NOMO-1 (cell line): ENCODE measurements at regions not wholly inside any gene's neighbourhood (a gene's known extent, or its start where the extent isn't known, plus 50 kb on each side); places are given as distances from the start of the nearest gene placed in this dataset.
"Not testable (repeated sequence)": the region's sequence is repeated elsewhere in the genome, so short reads cannot be mapped to it uniquely, and the experiment has no call there.

ENCODE experiments used
- DNase-seq, 2 experiments: peaks; one replicate each; lab custom pipeline; 2025; ENCODE audit not compliant: unreplicated experiment in 2 of 2; lab: John Stamatoyannopoulos, UW

DNA sequence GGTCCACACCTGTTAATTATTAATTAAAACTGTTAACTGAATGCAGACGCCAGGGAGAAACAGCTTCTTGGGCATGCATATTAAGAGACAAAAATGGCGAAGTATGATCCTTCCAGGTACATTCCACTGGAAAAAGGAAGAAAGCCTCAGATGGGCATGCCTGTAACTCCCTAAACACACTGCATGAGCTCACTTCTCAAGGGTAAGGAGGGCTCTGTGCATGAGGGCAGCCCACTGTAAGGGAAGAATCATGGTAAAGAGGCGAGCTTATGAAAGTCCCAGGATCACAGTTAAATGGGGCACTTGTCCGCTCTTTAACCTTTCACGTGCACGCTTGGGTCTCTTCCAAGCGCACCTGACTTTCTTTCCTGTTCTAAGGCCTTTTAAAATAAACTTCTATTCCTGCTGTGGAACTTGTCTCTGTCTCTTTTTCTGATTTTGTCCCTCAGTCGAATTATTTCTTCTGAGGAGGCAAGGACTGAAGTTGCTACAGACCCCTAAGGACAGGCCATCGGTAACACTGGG, 321.7 kb downstream of the PPP1R2C start:
- DNase-seq = no peak

DNA sequence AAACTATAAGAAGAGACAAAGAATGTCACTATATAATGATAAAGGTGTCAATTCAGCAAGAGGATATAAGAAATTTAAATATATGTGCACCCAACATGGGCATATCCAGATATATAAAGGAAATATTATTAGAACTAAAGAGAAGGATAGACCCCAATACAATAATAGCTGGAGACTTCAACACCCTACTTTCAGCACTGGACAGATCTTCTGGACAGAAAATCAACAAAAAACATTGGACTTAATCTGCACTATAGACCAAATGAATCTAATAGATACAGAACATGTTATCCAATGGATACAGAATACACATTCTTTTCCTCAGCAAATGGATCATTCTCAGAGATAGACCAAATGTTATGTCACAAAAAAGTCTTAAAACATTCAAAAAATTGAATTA, 327.7 kb downstream of the PPP1R2C start:
- no peak for DNase-seq

DNA sequence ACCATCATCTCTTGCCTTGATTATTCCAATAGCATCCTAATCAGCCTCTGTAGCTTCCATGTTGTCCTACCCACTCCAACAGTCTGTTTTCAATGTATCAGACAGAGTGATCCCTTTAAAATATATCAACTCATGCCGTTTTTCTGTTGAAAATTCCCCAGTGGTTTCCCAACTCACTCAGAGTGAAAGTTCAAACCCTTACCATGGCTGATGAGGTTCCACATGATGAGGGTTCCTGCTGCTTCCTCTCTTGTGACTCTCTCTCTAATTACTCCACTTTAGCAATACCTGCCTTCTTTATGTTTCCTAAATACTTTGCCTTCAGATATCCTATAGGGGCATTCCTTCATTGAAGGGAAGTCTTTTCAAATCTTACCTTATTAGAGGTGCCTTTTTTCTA, 334.7 kb downstream of the PPP1R2C start:
- DNase-seq = no peak

DNA sequence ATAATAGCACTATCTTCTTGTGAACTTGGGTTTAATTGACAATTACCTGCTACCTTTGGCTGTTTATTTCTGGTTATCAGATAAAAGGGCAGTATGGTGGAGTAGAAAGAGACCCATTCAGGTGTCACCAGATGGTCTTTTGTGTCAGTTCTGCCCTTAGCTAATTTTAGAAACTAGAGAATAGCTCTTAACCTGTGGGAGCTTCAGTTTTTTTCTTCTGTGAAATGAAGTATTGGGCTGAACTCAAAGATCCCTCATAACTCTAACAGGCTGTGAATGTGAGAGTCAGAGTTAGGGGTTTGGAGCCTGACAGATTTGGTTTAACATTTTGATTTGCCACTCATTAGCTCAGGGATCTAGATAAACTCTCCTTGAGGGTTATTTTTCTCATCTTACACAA, 335.2 kb downstream of the PPP1R2C start:
- DNase-seq = no peak

DNA sequence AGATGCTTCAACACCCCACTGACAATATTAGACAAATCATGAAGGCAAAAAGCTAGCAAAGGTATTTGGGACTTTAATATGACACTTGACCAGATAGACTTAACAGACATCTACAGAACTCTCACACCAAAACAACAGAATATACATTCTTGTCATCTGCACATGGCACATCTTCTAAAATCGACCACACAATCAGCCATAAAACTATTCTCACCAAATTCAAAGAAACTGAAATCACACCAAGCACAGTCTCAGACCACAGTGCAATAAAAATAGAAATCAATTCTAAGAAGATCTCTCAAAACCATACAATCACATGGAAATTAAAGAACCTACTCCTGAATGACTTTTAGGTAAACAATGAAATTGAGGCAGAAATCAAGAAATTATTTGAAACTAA, 340.8 kb downstream of the PPP1R2C start:
- no peak for DNase-seq

DNA sequence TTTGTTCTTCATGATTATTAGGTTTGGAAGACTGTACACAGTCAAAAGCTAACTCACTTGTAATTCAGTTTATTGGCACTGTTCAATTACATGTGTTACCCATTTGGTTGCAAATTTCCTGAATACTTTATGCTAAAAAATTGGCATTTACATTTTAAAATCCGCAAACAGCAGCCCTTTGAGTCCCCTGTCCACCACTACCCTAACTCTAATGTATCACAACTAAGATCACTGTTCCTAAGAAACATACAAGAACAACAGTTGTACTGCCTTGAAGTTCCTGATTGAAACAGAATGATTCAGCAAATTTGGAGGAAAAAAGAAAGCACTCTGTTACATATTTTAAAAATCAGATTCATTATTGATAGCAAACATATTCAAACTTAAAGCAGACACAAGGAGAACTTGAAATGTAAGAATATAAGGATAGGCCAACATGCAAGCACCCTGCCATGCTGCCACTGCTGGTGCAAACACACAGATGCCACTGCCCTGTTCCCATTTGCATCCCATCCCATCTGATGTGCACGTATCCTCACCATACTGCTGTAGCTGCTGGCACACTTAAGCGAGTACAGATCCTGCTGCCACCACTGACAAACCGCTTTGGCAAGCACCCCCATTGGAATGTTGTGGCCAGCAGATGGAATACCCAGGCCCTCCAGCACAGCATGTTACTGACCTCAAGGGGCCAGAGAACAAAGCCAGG, 343.4 kb downstream of the PPP1R2C start:
- no peak for DNase-seq

DNA sequence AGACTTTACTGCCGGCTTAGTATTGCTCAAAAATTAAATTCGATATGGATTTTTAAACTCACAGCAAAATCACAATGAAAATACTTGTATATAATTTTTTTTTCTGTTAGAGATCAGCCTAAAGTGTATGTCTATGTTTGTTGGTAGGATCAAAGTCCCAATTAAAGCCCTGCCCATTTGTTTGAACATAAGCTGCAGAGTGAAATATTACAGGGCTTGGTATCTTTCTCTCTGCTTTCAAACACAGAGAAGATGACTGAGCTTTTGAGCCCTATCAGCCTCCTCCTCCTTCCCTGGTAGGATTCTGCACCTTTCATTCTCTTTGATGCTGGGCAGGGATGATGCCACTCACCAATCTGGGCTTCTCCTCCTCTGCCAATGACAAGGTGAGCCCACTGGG, 345.4 kb downstream of the PPP1R2C start:
- DNase-seq = no peak

DNA sequence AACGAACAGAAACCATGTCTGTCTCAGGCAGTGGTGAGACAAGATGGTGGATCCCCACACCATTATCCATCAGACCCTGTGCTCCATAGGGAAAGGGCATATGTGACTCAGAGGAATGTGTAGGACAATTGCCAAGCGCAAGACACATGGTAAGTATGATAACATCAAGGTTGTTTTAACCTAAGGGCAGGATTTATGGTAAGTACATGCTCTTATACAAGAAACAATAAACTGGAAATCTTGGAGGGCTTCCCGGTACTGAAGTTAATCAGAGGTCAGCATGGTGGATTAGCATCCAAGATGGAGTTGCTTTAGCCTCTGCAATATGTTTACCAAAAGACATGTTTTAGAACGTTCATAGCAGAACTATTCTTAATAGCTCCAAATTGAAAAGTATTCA, 355.0 kb downstream of the PPP1R2C start:
- no peak for DNase-seq

DNA sequence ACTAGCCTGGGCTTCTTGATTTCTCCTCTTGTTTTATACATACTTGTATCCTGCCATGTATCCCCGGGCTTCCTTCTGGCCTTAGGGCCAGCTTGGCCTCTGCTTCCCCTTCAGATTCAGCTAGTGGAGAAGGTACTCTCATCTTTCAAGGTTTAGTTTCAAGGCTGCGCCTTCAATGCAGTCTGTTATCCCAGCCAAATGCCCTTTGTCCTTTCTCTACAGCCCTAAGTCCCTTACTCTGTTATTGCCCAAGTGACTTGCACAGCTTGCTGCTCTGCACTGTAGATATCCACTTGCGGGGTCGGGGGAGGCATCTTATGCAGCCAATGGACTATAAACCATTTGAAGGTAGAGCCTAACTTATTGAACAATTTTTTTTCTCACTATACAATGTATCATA, 357.5 kb downstream of the PPP1R2C start:
- DNase-seq = no peak

DNA sequence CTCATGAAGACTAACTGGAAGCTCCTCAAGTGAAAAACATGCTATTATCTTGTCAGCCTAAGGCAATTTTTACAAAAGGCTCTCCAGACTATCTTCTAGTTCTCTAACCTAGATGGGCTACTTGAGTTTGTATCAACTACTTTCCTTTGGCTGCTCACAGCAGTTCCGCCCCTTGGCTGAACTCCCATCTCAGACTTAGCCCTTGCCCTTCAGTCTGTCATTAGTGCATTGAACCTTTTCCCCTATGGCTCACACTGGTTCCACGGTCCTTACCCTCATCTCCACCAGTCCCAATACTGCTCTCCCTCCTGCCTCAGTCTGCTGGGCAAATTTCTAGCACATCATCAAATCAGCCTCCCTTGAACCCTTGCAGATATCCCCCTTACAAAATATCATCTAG, 362.3 kb downstream of the PPP1R2C start:
- no peak for DNase-seq

DNA sequence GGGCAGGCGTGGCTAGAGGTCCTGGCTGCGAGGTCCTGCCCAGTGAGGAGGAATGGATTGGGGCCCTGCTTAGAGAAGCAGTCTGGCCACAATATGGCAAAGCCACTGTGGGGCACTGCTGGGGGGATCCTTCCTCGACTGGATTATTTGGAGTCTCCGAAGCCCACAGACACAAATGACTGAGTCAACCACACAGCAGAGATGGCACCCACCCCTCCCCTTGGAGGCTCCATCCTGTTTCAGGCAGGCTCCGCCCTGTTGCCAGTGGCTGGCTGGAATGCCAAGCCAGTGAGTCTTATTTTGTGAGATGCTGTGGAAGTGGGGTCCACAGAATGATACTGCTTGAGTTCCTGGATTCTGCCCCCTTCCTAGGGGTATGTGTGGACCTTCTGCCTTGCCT, 363.9 kb downstream of the PPP1R2C start:
- no peak for DNase-seq

DNA sequence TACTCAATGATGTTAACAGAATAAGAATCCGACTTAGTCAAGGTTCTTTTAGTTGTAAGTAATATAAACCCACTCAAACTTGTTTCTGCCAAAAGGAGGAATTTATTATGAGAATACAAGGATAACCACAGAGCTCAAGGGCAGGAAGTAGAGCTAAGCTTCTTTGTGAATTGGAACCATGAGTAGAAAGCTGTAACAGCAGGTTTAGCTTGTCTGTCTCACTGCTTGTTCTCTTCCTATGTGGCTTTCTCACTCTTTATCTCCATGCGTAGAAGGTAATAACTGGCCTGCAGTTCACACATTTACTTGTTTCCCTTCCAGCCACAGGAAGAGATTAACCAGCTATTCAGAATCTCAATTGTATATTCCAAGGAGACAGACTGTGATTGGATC, 378.3 kb downstream of the PPP1R2C start:
- no peak for DNase-seq

DNA sequence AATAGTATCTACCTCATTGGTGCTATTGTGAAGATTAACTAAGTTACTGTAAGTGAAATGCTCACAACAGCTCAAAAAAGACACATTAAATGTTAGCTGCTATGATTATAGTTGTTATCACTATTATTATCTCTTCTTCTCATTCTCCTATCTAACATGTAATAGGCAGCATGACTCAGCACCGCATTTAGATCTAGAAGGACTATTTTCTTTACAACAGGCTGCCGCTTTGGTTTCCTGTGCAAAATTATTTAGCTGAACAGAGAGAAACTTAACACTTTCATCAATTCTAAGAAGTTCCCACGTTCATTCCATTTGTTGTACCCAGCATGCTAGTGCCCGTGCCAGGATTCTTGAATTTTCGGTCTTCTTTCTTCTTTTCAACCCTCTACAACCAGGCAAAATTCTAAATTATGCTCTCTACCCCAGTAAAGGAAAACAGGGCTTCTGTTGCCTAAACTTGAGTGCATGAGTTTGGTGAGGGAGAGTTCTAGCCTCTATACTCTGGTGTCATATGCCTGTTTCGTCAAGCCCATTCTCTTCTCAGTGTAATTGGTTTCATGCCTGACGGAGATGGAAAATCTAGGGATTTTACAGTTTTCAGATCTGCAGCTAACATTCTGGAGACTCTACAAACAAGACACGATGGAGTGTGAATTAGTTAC, 378.9 kb downstream of the PPP1R2C start:
- no peak for DNase-seq

DNA sequence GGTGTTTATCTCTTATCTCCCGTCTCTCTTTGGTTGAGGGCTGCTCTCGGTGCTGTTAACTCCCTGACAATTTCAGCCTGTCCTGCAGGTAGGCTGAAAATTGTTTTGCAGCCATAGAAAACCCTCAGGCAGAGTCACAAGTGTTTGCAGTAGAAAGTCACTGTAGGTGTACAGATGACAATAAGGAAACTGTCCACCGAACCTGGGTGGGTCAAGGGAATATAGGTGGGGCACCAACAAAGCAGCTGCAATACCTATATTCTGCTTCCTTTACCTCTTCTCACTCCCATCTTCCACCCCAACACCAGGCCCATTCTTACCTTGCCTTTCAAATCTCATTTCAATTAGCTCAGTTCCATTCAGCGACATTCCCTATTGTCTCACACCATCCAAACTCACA, 381.8 kb downstream of the PPP1R2C start:
- no peak for DNase-seq

DNA sequence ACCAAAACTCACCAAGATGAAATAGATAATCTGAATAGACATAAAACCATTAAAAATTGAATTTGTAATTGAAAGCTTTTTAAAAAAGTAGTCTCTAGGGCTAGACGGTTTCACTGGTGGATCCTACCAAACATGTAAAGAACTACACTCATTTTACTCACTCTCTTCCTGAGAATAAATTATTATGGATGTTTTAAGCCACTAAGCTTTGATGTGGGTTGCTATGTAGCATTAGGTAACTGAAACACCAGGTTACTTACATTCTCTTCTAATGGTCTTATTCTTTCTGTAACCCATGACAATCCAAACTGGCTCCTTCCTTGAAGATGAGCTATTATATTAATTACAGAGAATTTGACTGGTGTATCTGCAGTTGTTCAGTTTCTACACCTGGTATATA, 385.1 kb downstream of the PPP1R2C start:
- no peak for DNase-seq

DNA sequence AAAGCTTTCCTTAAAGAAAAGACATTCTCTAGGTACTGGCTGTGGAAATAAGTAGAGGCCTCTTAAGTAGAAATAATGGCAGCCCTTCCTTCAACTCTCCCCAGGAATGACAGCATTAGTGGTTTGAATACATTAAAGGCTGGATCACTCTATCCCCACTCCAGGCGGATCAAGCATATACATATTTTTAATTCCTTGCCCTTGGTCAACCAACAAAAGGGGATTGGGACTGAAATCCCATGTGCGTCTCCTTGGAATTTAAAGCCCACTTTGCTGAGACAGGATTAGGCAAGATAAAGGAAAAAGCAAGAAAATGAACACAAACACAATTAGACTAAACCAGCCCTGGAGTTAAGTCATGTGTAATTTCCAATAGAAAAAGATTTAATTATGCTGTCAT, 391.3 kb downstream of the PPP1R2C start:
- DNase-seq = no peak

DNA sequence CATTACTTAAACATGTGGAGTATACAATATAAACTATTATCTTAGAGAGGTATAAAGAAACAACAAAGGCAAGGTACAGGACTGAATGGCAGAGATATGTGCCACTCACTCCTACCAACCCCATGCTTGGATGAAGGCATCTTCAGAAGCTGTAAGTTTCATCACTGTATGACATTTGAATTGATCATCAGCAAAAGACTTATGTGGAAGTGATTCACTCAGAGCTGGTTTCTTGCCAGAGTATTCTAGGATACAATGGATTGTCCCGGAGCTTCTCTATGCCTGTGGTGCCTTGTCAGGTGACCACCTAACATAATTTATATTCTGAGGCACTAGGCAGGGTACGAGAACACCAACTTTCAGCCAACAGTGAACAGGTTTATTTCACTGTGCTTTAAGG, 392.2 kb downstream of the PPP1R2C start:
- no peak for DNase-seq

DNA sequence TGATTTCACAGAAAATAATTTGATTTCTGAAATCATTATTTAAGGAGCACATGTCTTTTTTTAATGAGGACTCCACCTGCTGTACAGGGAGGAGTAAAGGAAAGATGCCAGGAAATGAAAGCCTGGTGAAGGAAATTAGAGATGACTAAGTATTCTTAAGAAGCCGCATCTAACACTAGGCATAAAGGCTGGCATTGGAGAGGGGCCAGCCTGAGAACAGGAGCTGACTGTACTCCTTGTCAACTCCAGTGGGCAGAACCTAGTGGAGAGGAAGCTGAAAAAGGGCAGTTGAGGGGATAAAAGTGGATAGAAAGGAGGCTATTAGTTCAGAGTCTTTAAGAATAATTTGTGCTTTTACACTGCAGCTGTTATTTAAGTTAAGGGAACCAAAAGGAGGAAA, 393.0 kb downstream of the PPP1R2C start:
- no peak for DNase-seq

DNA sequence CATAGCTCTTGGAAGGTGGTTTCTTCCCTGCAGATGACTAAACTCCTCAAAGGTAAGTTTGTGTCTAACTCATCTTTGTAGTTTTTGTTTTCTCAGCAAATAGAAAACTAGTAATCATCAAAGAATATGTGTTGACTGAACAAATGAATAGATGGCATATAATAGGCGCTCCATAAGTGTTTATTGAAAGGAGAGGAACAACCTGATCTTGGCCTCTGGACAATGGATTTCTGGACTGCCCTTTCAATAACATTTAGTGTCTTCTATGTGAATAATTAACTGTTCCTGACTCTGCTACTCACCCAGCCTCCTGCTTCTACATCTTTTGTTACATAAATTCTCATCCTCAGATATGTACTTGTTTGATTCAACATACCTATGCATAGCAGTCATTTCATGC, 399.1 kb downstream of the PPP1R2C start:
- DNase-seq = no peak

DNA sequence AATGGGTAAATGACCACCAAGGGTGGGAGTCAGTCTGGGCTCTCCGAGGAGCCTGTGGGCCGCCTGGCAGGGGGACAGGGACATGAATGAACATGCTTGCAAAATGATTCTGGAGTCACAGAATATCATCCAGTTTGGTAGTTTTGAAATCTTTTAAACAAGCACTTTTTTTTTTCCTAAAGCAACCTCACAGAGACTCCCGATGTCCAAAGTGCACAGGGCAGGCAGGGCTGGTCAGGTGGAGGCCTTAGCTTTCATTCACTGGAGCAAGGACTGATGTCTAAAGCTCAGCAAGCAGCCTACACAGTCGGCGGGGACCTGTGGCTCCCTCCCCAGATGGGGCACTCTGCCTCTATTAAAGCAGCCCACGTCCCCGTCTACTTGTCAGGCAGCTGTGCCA, 402.9 kb downstream of the PPP1R2C start:
- no peak for DNase-seq

DNA sequence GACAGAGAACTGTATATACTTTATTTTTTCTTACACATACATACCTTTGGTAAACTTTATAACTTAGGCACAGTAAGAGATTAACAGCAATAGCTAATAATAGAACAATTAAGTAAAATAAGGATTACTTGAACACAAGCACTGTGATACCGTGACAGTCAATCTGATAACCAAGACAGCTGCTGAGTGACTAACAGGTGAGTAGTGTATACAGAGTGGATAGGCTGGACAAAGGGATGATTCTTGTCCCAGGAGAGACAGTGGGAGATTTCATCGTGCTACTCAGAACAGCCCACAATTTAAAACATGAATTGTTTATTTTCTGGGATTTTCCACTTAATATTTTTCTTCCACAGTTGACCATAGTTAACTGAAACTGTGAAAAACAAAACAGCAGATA, 411.8 kb downstream of the PPP1R2C start:
- DNase-seq = no peak

DNA sequence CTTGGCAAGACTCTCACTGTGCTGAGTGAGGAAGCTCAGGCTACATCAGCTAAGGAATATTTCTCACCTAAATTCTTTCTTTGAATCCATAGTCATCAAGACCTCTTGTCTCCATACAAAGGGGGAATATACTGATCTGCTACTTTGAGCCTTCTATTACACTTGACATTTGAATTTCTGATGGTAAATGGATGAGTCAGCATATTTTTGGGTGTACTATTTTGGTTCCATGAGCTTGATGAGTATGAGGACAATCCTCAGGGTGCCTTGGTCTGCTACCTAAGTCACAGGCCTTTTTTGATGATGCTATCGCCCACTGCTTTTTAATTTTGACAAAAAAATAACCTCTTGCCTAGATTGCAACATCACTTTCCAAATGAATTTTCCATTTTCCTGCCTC, 415.7 kb downstream of the PPP1R2C start:
- DNase-seq = no peak

DNA sequence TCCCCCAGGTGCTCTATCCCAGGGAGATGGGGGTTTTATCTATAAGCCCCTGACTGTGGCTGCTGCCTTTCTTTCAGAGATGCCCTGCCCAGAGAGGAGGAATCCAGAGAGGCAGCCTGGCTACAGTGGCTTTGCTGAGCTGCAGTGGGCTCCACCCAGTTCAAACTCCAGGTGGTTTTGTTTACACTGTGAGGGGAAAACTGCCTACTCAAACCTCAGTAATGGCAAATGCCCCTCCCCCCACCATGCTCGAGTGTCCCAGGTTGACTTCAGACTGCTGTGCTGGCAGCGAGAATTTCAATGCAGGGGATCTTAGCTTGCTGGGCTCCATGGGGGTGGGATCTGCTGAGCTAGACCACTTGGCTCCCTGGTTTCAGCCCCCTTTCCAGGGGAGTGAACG, 419.6 kb upstream of the CASK start:
- DNase-seq = not testable (repeated sequence)
